ENCODE measurements at regions not wholly inside any gene's neighbourhood (a gene's known extent, or its start where the extent isn't known, plus 50 kb on each side); places are given as distances from the start of the nearest gene placed in this dataset.

GRCh38 chr3:102192575-102192974 lies 242.2 kb upstream of the ZPLD1 start:
- no peak for DNase-seq

- no peak for DNase-seq
Measured at GRCh38 chr3:102193255-102193654, 241.6 kb upstream of the ZPLD1 start.

- no peak for DNase-seq
Measured at GRCh38 chr3:102194001-102194400, 240.8 kb upstream of the ZPLD1 start.

GRCh38 chr3:102194760-102195159 lies 240.1 kb upstream of the ZPLD1 start:
- no peak for DNase-seq

DNA sequence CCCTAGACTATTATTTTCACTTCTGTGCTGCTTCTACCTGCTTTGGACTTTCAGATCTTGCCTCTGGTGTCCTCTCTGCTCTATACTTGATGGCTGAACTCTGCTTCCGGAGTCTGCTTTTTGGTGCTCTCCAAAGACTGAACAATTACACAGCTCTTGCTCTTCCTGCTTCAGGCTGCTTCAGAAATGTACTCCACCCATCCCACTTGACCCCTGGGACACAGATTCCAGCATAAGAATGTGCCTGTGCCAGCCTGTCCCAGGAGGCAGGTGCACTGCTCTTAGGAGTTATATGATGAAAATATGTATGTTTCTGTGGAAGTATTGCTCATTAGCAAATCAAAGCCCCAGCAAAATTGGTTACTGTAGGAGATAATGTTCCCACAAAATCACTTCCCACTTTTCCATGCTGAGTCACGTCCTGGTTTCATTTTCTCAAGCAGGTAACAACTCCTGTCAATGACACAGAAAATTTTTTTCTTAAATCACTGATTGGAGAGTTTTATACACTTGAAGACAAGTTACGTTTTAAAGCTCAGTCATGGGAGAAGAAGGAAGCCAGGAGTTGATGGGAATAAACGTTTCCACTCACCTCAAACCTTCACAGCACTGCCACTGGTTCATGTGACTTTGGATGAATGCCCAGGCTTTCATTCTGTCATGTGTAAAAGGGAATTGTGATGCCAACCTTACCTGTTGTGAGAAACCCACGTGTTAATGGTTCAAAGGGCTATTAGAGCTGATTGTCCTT lies 239.4 kb upstream of the ZPLD1 start:
- DNase-seq, result no peak

DNA sequence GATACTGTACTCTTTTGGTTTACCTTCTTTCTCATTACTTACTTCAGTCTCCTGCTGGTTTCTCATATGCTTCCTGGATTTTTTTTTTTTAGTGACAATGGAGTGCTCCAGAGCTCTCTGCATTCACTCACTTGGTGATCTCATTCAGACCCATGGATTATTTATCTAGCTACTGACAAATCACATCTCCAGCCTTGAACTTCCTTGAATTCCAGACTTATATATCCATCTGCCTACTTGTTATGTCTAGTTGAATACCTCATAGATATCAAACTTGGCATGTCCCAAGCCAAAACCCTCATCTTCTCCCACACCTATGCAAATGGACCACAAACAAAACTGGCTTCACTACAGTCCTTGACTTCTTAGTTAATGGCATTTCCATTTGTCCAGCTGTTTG lies 234.7 kb upstream of the ZPLD1 start:
- no peak for DNase-seq

DNA sequence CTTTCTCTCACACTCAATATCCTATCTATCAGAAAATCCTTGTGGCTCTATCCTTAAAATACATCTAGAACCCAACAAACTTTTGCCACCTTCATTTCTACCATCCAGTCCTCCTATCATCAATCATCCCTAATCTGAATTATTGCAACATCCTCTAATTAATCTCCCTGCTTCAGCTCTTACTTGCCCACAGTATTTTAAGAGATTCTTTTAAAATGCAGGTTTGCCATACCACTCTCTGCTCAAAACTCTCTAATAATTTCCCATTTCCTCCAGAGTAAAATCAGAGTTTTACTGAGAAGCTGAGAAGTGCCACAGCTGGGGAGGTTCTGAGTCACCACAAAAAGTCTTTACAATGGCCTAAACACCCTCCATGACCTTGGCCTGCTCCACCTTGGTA lies 234.3 kb upstream of the ZPLD1 start:
- no peak for DNase-seq

DNA sequence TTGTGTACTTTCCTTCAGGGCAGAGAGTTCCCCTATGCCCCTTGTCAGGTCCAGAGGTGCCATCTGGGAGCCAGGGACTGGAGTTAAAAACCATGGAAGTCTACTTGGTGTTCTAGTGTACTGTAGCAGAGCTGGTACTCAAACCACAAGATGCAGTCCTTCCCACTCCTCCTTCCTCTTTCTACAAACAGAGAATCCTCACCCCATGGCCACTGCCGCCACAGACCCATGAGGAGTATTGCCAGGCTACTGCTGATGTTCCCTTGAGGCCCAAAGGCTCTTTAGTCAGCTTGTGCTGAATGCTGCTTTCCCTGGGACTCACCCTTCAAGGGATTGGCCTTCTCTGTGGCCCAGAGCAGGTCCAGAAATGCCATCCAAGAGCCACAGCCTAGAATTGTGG lies 229.2 kb upstream of the ZPLD1 start:
- no peak for DNase-seq

DNA sequence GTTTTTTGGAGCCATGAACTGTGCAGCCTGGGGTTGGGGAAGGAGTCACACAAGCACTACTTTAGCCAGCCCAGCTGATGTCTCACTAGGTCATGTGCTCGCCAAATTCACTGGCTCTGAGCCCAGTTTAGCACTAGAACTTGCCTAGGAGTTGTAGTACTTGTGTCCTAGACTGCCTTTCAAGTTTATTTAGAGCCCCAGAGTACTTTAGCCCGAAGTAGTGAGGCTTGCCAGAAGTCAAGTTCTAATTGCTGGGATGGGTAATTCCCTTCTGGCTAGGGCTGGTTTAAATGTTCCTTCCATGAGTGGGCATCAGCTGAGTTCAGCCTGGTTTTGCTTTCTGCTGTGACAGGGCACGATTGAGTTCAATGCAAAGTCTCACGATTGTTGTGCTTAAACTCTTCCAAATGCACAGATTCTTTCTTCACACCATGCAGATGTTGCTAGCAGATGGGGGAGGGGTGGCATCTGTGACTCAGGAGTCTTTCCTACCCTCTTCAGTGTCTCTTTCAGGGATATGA lies 228.2 kb upstream of the ZPLD1 start:
- no peak for DNase-seq

DNA sequence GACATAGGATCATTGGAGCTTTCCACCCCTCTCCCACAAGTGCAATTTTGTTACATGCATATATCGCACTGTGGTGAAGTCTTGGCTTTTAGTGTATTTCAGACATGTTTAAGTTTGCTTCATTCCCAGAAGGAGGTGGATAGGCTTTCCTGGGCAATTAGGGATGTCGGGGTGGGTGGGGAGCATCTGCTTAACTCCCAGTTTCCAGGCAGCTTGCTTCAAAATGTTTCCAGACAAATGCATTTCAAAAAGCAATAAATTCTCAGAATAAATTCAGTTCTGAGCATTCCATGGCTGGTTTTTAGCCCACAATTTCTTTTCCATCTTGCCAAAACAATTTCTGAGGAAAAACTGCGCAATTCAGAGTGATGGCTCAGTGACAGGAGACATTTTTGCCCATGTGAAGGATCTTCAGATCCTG lies 227.7 kb upstream of the ZPLD1 start:
- DNase-seq, result no peak

DNA sequence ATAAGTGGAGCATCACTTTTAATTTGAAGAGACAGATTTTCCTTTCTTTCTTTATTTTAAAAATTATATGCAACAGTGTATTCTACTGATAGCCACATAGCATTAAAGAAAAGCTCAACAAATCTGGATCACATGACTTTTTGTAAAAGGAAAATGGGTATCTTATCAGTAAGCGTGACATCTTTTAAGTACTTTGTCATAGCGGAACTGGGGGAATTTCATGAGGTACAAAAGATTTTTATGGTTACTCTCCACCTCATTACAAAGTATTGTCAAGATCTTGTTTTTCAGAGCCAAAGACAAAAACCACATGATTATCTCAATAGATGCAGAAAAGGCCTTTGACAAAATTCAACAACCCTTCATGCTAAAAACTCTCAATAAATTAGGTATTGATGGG lies 219.6 kb upstream of the ZPLD1 start:
- no peak for DNase-seq

GRCh38 chr3:102223132-102223531 lies 211.7 kb upstream of the ZPLD1 start:
- DNase-seq, result no peak

DNA sequence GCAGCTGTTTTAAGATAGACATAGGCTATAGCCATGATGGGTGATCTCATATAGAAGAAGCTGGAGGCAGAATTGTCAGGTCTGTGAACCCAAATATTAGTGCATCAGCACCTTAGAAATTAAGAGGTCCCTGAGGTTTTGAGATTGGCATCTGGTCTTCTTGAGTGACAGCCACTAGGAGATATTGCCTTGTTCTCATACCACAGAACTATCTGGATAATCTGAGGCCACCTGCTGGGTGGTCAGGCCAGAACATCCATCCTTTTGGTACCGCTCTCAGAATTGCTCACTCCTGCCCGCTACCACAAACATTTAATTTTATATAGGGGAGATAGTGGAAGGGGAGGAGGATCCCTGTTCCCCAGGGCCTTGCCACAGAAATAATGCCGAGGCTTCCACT lies 210.6 kb upstream of the ZPLD1 start:
- no peak for DNase-seq

DNA sequence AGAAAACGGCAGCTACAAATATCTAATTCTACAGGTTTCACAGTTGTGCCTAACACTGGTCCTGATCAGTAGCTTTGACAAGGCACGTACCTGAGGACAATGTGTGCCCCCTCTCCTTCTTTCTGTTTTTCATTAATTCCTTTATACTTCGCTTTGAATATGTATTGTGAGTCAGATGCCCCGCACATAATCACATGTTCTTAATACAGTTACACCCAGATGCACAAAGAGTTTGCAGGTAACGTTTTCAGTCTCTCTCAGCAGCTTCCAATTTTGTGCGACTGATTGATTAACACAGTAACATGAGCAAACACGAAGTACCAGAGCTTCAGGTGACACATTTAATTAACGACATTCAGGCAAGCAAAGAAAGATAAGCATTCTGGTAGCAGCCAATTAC lies 209.8 kb upstream of the ZPLD1 start:
- DNase-seq, result no peak

- DNase-seq, result peak; percentile 53
Measured at GRCh38 chr3:102225407-102226132, 209.2 kb upstream of the ZPLD1 start.

DNA sequence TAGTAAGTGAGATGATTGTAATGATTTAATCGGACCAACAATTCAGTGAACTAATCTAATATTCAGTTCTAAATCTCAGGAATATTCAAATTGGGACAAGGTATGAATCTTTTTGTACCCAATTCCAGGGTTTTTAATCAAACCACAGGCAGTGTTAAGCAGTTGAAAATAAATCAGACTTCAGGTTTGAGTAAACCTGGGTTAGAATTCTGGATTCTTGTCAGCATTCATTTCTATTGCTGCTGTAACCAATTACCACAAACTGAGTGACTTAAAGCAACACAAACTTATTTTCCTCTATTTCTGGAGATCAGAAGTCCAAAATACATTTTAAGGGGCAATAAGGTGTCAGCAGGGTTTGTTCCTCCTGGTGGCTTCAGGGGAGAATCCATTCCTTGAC lies 208.4 kb upstream of the ZPLD1 start:
- DNase-seq, result no peak

- peak; percentile 71 for DNase-seq
Measured at GRCh38 chr3:102229062-102229655, 205.7 kb upstream of the ZPLD1 start.

DNA sequence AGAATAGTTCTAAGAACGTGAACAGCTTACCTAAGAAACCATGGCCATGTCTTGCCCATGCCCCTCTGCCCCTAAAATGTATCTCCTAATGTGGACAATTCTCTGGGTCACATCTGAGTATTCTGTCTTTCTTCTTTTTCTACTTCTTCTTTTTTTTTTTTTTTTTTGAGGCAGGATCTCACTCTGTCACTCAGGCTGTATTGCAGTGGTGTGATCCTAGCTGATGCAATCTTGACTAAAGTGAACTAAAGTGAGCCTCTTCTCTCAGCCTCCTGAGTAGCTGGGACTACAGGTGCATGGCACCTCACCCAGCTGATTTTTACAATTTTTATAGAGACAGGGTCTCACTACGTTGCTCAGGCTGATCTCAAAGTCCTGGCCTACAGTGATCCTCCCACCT lies 204.8 kb upstream of the ZPLD1 start:
- no peak for DNase-seq

DNA sequence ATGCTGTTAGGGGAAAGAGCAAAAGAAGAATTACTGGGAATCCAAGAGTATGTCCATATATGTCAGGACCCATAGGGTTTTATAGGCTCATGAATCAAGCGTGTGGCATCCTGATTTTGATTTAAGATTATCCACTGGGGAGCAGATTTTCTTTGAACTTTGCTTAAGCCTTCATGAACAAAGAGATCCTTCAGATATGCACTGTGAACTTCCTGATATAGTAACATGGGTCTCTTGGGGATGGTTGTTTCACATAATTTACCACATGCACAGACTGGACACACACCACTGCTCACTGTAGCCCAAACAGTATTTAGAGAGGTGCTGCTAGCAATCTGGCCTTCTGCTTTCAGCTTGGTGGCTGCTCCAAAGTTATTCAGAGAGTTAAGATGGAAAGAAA lies 200.9 kb upstream of the ZPLD1 start:
- DNase-seq, result peak; percentile 66

DNA sequence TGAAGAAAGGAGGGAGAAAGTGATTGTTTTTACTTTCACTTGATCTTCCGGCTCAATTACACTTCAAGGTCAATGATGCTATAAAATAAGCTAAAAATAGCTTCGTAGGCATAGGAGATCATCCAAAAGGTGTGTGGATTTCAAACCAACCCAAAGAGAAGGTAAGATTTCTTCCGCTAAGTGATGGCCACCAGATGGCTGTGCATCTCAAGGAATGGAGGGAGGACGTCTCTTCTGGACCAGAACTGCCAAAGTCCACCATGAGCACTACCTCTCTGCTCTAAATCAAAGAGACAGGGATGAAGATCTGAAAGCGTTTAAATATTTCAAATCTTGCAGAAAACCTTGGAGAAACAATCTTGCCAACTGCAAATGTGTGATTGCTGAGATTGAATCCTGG lies 199.1 kb upstream of the ZPLD1 start:
- DNase-seq, result peak; percentile 12

DNA sequence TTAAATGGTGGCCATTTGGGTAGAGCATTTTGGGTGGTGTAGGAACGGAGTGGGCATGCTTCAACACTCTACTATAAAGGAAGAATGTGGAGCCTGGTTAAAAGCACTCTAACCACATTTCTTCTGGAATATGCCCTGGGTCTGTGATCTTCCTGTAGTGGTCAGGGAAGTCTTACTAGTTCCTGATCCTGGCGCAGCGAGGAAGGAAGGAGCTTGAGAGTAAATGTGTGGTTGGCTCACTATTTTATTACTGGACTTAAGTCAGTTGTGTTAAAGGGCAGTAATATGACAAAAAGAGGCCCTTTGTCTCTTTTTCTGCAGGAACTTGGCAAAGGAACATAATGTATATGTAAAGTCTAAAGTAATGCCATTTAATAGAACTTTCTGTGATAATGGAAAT lies 197.6 kb upstream of the ZPLD1 start:
- no peak for DNase-seq

GRCh38 chr3:102237838-102238237 lies 197.0 kb upstream of the ZPLD1 start:
- DNase-seq, result no peak

DNA sequence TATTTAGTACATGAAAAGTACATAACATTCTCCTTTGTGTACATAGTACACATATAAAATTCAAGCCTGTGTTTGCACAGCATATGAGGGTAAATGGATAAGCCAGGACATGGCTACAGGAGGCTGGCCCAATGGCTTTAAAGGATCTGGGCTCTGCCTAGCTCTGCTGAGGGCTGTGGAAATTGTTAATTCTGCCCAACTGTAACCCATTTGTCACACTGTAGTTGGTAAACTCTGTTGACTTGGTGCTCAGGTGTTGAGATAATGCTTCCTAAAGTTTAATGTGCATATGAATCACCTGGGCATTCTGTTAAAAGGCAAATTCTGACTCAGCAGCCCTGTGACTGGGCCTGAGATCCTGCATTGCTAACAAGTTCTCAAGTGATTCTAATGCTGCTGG lies 196.5 kb upstream of the ZPLD1 start:
- peak; percentile 11 for DNase-seq

GRCh38 chr3:102240720-102241119 lies 194.1 kb upstream of the ZPLD1 start:
- DNase-seq, result no peak
